Eye (tissue), 1 donor: ENCODE measurements at regions not wholly inside any gene's neighbourhood (a gene's known extent, or its start where the extent isn't known, plus 50 kb on each side); places are given as distances from the start of the nearest gene placed in this dataset.
A peak's percentile ranks its signal among the peaks of the same experiment; 100 is the strongest.

Experiments used
- DNase-seq: peaks from one replicate; pipeline ENCODE4 v3.0.0-alpha.2; 2015

GRCh38 chr4:108263057-108263456 lies 94.3 kb upstream of the LEF1 start:
- no peak for DNase-seq

- DNase-seq, result no peak
Observed at GRCh38 chr4:108261026-108261425, 92.3 kb upstream of the LEF1 start.

GRCh38 chr4:108256538-108256937 lies 87.8 kb upstream of the LEF1 start:
- no peak for DNase-seq

DNA sequence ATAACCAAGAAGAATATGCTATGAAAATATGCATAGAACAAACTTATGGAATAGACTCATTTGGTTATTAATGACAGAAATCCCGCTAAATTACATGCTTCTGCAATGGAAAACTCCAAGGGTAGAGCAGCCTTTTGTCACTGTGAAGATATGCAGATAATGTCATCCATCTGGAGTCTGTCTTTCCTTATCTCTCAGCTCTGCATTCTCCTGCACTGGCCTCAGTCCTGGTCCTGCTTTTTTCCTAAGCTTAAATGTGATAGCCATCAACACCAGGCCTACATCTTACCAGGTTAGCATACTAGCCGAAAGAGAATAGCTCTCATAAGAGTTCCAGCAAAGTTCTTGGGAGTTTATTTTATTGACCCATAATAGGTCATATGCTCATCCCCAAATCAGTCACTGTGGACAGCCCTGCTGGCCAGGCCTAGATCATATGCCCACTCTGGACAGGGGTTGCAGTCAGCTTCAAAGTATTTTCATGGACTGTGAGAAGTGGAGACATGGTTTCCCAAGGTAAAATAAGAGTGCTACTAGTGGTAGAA lies 86.5 kb upstream of the LEF1 start:
- no peak for DNase-seq

DNA sequence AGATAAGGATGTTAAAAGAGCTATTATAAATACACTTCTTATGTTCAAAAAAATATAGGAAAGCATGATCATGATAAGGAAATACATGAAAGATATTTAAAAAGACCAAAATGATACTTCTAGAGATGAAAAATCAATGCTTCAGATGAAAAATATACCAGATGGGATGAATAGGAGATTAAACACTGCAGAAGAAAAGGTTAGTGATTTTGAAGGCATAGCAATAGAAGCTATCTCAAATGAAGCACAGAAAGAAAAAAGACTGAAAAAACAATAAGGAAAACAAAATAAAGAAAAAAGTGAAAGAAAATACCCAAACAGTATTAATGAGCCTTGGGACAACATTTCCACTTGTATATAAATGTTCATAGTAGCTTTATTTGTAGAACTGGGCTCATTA lies 80.7 kb upstream of the LEF1 start:
- no peak for DNase-seq

- DNase-seq, result peak; percentile 65
Observed at GRCh38 chr4:108247387-108248049, 78.8 kb upstream of the LEF1 start.

- DNase-seq, result no peak
Observed at GRCh38 chr4:108244606-108245005, 75.9 kb upstream of the LEF1 start.

GRCh38 chr4:108240366-108240765 lies 71.6 kb upstream of the LEF1 start:
- no peak for DNase-seq

DNA sequence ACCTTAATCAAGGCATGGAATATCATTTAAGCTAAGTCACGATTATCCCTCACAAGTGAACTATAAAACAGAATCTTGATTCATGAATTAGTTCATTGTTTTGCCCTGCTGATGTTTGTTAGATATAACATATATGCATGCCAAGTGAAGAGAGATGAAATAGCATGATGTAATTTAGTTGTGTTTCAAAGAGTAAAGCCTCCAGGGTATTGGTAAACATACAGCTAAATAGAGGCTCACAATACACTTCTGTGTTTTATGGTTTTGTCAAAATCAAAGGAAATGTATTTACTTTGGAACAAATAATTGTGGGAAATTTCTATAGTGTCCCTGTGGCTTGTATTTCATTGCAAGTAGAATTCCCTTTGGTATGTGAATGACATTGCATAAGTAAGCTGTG lies 69.0 kb upstream of the LEF1 start:
- DNase-seq, result no peak

- no peak for DNase-seq
Observed at GRCh38 chr4:108236264-108236663, 67.5 kb upstream of the LEF1 start.

GRCh38 chr4:108227923-108228322 lies 59.2 kb upstream of the LEF1 start:
- DNase-seq, result no peak

- peak; percentile 32 for DNase-seq
Observed at GRCh38 chr4:108224611-108225053, 55.9 kb upstream of the LEF1 start.

GRCh38 chr4:108223313-108223712 lies 54.6 kb upstream of the LEF1 start:
- DNase-seq, result no peak

DNA sequence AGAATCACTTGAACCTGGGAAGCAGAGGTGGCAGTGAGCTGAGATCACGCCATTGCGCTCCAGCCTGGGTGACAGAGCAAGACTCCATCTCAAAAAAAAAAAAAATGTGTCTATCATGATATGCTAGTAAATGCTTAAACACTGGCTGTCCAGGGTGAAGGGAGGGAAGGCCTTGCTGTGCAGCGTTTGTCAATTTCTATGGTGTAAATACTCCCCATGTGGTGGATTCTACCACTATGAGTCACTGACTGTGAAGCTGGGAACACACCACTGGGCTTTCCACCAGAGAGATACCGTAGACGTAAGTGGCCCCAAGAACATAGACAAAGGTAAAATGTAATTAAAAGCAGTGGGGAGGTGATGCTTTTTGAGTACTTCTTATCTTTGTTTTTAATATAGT lies 51.3 kb upstream of the LEF1 start:
- no peak for DNase-seq
